Panc1 (cell line): ENCODE measurements at regions not wholly inside any gene's neighbourhood (a gene's known extent, or its start where the extent isn't known, plus 50 kb on each side); places are given as distances from the start of the nearest gene placed in this dataset.

Experiments used
- ATAC-seq: fragments of 200-7000 bp; cut with Tn5 transposase; 2 replicates; pipeline ENCODE4 v1.9.1; 2020; ENCODE audit warnings: mild to moderate bottlenecking, moderate library complexity
- BruUV-seq: library from RNA; stranded (reverse); fragments of 400-500 nt; replicated peaks from 2 replicates; lab custom pipeline; 2021; lab: Mats Ljungman, UMichigan
- CTCF ChIA-PET: fragments of 300-600 bp; sonication (Branson Sonifier 250); formaldehyde crosslinking; loops from one replicate; lab custom pipeline; 2022; ENCODE audit warnings: antibody characterized with exemption; lab: Charles Lee
- POLR2A ChIA-PET: fragments of 300-600 bp; sonication (Branson Sonifier 250); formaldehyde crosslinking; loops from one replicate; lab custom pipeline; 2022; ENCODE audit warnings: antibody characterized with exemption; lab: Charles Lee
- DNase-seq: peaks from one replicate; pipeline ENCODE4 v3.0.0-alpha.2; 2010; ENCODE audit warnings: low read depth, low spot score
- H3K27ac ChIP-seq: 2 replicates; pipeline ENCODE4 v1.5.1; 2011; ENCODE audit warnings: mild to moderate bottlenecking, low read length, inconsistent platforms
- H3K27me3 ChIP-seq: fragments of 200-500 bp; sonication (Bioruptor generic); 2 replicates; pipeline ENCODE4 v1.6.0; 2014; ENCODE audit warnings: low read length, inconsistent platforms; ENCODE audit not compliant: control insufficient read depth, insufficient read depth
- H3K36me3 ChIP-seq: fragments of 200-500 bp; sonication (Bioruptor generic); 2 replicates; pipeline ENCODE4 v1.5.1; 2014; ENCODE audit warnings: inconsistent platforms, mild to moderate bottlenecking, low read length, moderate library complexity; ENCODE audit not compliant: control insufficient read depth, insufficient read depth
- H3K4me1 ChIP-seq: 2 replicates; pipeline ENCODE4 v1.5.1; 2011; ENCODE audit warnings: inconsistent platforms, mild to moderate bottlenecking, low read length, moderate library complexity; ENCODE audit not compliant: control insufficient read depth, insufficient read depth
- H3K4me3 ChIP-seq, 2 experiments: 2 replicates each; pipeline ENCODE4 v1.5.1; 2011 to 2012; ENCODE audit warnings: low read depth in 2 of 2, low read length in 2 of 2, mild to moderate bottlenecking in 2 of 2, inconsistent platforms in 1 of 2, moderate library complexity in 1 of 2
- H3K9me3 ChIP-seq: fragments of 200-500 bp; sonication (Bioruptor generic); 2 replicates; pipeline ENCODE4 v1.5.1; 2014; ENCODE audit warnings: low read depth, mild to moderate bottlenecking, inconsistent platforms, low read length, moderate library complexity; ENCODE audit not compliant: control insufficient read depth, insufficient read depth
- POLR2AphosphoS5 ChIP-seq: IDR thresholded peaks from 2 replicates; pipeline ENCODE4 v1.6.1; 2012; ENCODE audit warnings: mild to moderate bottlenecking, low read depth, low read length, moderate library complexity
- REST ChIP-seq, 2 experiments: IDR thresholded peaks; 2 replicates each; pipeline ENCODE4 v1.6.1; 2011 to 2012; ENCODE audit warnings: low read depth in 2 of 2, control low read depth in 1 of 2, low read length in 1 of 2, mild to moderate bottlenecking in 1 of 2, moderate library complexity in 1 of 2; ENCODE audit not compliant: insufficient read depth in 1 of 2
- SIN3A ChIP-seq: IDR thresholded peaks from 2 replicates; pipeline ENCODE4 v1.6.1; 2012; ENCODE audit warnings: low read depth, mild to moderate bottlenecking, low read length, moderate library complexity, borderline replicate concordance; ENCODE audit not compliant: insufficient read depth
- TCF7L2 ChIP-seq: IDR thresholded peaks from 2 replicates; pipeline ENCODE4 v1.6.1; 2011; ENCODE audit warnings: mild to moderate bottlenecking, low read depth, low read length, inconsistent platforms
- in situ Hi-C: cut with HindIII; loops from 2 replicates; pipeline ENCODE4 v1.10.0; 2016; ENCODE audit warnings: low sequenced_read_pairs, low pct_unique_long_range_greater_than_20kb
- intact Hi-C: fragments of 100-400 bp; cut with micrococcal nuclease; formaldehyde crosslinking; loops from one replicate; pipeline ENCODE4 v1.10.0; 2022; ENCODE audit not compliant: unreplicated experiment
- TF ChIP-seq, protein P1 (sequence below): fragments of 450-650 bp; IDR thresholded peaks from 2 replicates; pipeline ENCODE4 v1.5.1; 2017; ENCODE audit warnings: mild to moderate bottlenecking

GRCh38 chr4:123230061-123230460 lies 166.5 kb upstream of the SPRY1 start:
- Histone ChIP-seq H3K36me3 (no peaks in the 10 kb centered on the region), H3K9me3 (no peaks in the 10 kb centered on the region), H3K4me3 (no peak overlapping the region), H3K27me3 (no peaks in the 10 kb centered on the region), H3K27ac (no peak overlapping the region), H3K4me1 (no peaks in the 10 kb centered on the region)
- ATAC-seq (no peak), DNase-seq (no peak)
- POLR2A ChIA-PET: no interaction called here
- CTCF ChIA-PET: no interaction called here
- TF ChIP-seq REST (IDR thresholded peaks at IDR 0.05; ENCODE audit: insufficient read depth in 1 of 2, low read depth in 2 of 2, low read length in 1 of 2) (no peak), SIN3A (no peak), POLR2AphosphoS5 (no peak), TCF7L2 (no peak)
- TF ChIP-seq, protein P1, sequence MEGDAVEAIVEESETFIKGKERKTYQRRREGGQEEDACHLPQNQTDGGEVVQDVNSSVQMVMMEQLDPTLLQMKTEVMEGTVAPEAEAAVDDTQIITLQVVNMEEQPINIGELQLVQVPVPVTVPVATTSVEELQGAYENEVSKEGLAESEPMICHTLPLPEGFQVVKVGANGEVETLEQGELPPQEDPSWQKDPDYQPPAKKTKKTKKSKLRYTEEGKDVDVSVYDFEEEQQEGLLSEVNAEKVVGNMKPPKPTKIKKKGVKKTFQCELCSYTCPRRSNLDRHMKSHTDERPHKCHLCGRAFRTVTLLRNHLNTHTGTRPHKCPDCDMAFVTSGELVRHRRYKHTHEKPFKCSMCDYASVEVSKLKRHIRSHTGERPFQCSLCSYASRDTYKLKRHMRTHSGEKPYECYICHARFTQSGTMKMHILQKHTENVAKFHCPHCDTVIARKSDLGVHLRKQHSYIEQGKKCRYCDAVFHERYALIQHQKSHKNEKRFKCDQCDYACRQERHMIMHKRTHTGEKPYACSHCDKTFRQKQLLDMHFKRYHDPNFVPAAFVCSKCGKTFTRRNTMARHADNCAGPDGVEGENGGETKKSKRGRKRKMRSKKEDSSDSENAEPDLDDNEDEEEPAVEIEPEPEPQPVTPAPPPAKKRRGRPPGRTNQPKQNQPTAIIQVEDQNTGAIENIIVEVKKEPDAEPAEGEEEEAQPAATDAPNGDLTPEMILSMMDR: no peak
- intact Hi-C loops: no loop called here
- in situ Hi-C loops: no loop called here
- BruUV-seq: no TSS peak

DNA sequence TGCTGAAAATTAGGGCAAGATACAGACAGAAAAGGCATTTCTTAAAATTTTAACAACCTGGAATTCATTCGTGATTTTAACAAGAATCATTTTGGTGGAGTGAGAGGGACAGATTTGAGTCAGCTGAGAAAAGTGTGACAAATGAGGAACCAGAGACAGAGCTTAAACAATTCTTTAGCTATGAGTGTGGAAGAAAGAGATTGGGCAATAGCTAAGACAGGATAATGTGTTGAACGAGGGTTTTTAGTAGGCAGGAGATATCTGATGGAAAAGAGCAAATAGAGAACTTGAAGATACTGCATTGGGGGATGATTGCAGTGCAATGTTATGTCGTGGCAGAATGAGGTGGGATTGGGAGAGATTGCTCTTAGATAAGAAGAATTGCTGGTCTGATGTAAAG lies 164.2 kb upstream of the SPRY1 start:
- Histone ChIP-seq H3K4me3 (no peak overlapping the region), H3K27ac (no peak overlapping the region), H3K9me3 (no peaks in the 10 kb centered on the region), H3K4me1 (no peaks in the 10 kb centered on the region), H3K27me3 (no peaks in the 10 kb centered on the region), H3K36me3 (no peaks in the 10 kb centered on the region)
- TF ChIP-seq TCF7L2: no peak
- TF ChIP-seq POLR2AphosphoS5: no peak
- TF ChIP-seq REST (IDR thresholded peaks at IDR 0.05; ENCODE audit: insufficient read depth in 1 of 2, low read depth in 2 of 2, low read length in 1 of 2): no peak
- CTCF ChIA-PET: no interaction called here
- no peak for DNase-seq
- no peak for ATAC-seq
- no TSS peak for BruUV-seq
- in situ Hi-C loops: no loop called here
- POLR2A ChIA-PET: no interaction called here
- intact Hi-C loops: no loop called here
